HFFc6 (cell line): ENCODE measurements at regions not wholly inside any gene's neighbourhood (a gene's known extent, or its start where the extent isn't known, plus 50 kb on each side); places are given as distances from the start of the nearest gene placed in this dataset.

Source experiments
- DNase-seq: peaks from one replicate; pipeline ENCODE4 v3.0.0-alpha.2; 2018
- H3K27ac Mint-ChIP-seq: 2 replicates; pipeline ENCODE4 v1.8.0; 2020; ENCODE audit warnings: mild to moderate bottlenecking, mixed read lengths
- H3K27me3 Mint-ChIP-seq: 2 replicates; pipeline ENCODE4 v1.8.0; 2021; ENCODE audit warnings: mild to moderate bottlenecking, moderate library complexity, mixed read lengths; ENCODE audit not compliant: insufficient read depth
- H3K36me3 Mint-ChIP-seq: 2 replicates; pipeline ENCODE4 v1.8.0; 2021; ENCODE audit warnings: low read depth, mixed read lengths
- H3K4me1 Mint-ChIP-seq: 2 replicates; pipeline ENCODE4 v1.8.0; 2020; ENCODE audit warnings: low read depth, mixed read lengths
- H3K4me3 Mint-ChIP-seq: 2 replicates; pipeline ENCODE4 v1.8.0; 2020; ENCODE audit warnings: mild to moderate bottlenecking, moderate library complexity, mixed read lengths
- H3K9me3 Mint-ChIP-seq: 2 replicates; pipeline ENCODE4 v1.8.0; 2020; ENCODE audit warnings: mild to moderate bottlenecking, mixed read lengths
- CTCF ChIP-seq: fragments of 200-600 bp; sonication (generic); IDR thresholded peaks from 2 replicates; pipeline ENCODE4 v1.5.0; 2021; ENCODE audit warnings: antibody characterized with exemption, mild to moderate bottlenecking

- H3K27ac Mint-ChIP-seq = no peak overlapping the region
- H3K4me3 Mint-ChIP-seq = no peak overlapping the region
- DNase-seq = no peak
- H3K4me1 Mint-ChIP-seq = no peaks in the 10 kb centered on the region
- no peaks in the 10 kb centered on the region for H3K36me3 Mint-ChIP-seq
- H3K27me3 Mint-ChIP-seq = peaks cover 3% of the 10 kb centered on the region
- no peaks in the 10 kb centered on the region for H3K9me3 Mint-ChIP-seq
- TF ChIP-seq CTCF = no peak
These were observed 102.0 kb upstream of the ARHGAP24 start for GRCh38 chr4:85372966-85373365.

GRCh38 chr4:85376285-85376684 is 98.7 kb upstream of the ARHGAP24 start:
- TF ChIP-seq CTCF = no peak
- no peaks in the 10 kb centered on the region for H3K36me3 Mint-ChIP-seq
- H3K4me1 Mint-ChIP-seq = no peaks in the 10 kb centered on the region

GRCh38 chr4:85381968-85382367 is 93.0 kb upstream of the ARHGAP24 start:
- H3K36me3 Mint-ChIP-seq = no peaks in the 10 kb centered on the region
- TF ChIP-seq CTCF = no peak
- no peak overlapping the region for H3K4me3 Mint-ChIP-seq

More at GRCh38 chr4:85376285-85376684, 98.7 kb upstream of the ARHGAP24 start:
- H3K27ac Mint-ChIP-seq = no peak overlapping the region
- DNase-seq = no peak
- H3K4me3 Mint-ChIP-seq = no peak overlapping the region
- H3K27me3 Mint-ChIP-seq = peaks cover 3% of the 10 kb centered on the region
- H3K9me3 Mint-ChIP-seq = no peaks in the 10 kb centered on the region

GRCh38 chr4:85391071-85391470 is 83.9 kb upstream of the ARHGAP24 start:
- Mint-ChIP-seq H3K4me3 (no peak overlapping the region), H3K9me3 (no peaks in the 10 kb centered on the region), H3K27me3 (peaks cover 4% of the 10 kb centered on the region; the same call in 1 of the 2 replicates), H3K27ac (no peak overlapping the region), H3K36me3 (no peaks in the 10 kb centered on the region), H3K4me1 (no peaks in the 10 kb centered on the region; the same call in 1 of the 2 replicates)
- no peak for DNase-seq
- no peak for TF ChIP-seq CTCF

More at GRCh38 chr4:85381968-85382367, 93.0 kb upstream of the ARHGAP24 start:
- no peaks in the 10 kb centered on the region for H3K27me3 Mint-ChIP-seq
- H3K9me3 Mint-ChIP-seq = no peaks in the 10 kb centered on the region
- no peak for DNase-seq
- H3K4me1 Mint-ChIP-seq = no peaks in the 10 kb centered on the region
- H3K27ac Mint-ChIP-seq = no peak overlapping the region

- peaks cover 4% of the 10 kb centered on the region; the same call in 1 of the 2 replicates for H3K27me3 Mint-ChIP-seq
- H3K9me3 Mint-ChIP-seq = no peaks in the 10 kb centered on the region
- no peak for DNase-seq
- no peak overlapping the region for H3K27ac Mint-ChIP-seq
- no peak for TF ChIP-seq CTCF
- H3K4me3 Mint-ChIP-seq = no peak overlapping the region
- no peaks in the 10 kb centered on the region for H3K36me3 Mint-ChIP-seq
- H3K4me1 Mint-ChIP-seq = no peaks in the 10 kb centered on the region; the same call in 1 of the 2 replicates
These were observed 83.2 kb upstream of the ARHGAP24 start for GRCh38 chr4:85391589-85392410.
